Left lobe of liver (tissue), 2 donors: ENCODE measurements at regions not wholly inside any gene's neighbourhood (a gene's known extent, or its start where the extent isn't known, plus 50 kb on each side); places are given as distances from the start of the nearest gene placed in this dataset.

Experiments used
- ATAC-seq: fragments of 200-7000 bp; cut with Tn5 transposase; one replicate; pipeline ENCODE4 v1.9.1; 2020; ENCODE audit warnings: mild to moderate bottlenecking, moderate library complexity
- DNase-seq: peaks from one replicate; pipeline ENCODE4 v3.0.0-alpha.2; 2020; ENCODE audit warnings: low spot score
- donor health status: DM: no; HTN: no; CAD: no; lungs with moderate emphysema.
- donor health status: DM: no; HTN: yes; CAD: no.

GRCh38 chr9:14478175-14479162 is 164.5 kb upstream of the NFIB start:
- ATAC-seq = no peak

GRCh38 chr9:14471041-14471440 is 157.1 kb upstream of the NFIB start:
- DNase-seq (no peak), ATAC-seq (no peak)

More at GRCh38 chr9:14478175-14479162, 164.5 kb upstream of the NFIB start:
- DNase-seq = no peak

- ATAC-seq (no peak), DNase-seq (no peak)
These were observed 153.9 kb upstream of the NFIB start for GRCh38 chr9:14467675-14468374.

- no peak for ATAC-seq
These were observed 152.9 kb upstream of the NFIB start for GRCh38 chr9:14466828-14467227.

GRCh38 chr9:14466429-14466818 is 152.5 kb upstream of the NFIB start:
- DNase-seq = no peak
- ATAC-seq = no peak

More at GRCh38 chr9:14466828-14467227, 152.9 kb upstream of the NFIB start:
- no peak for DNase-seq

GRCh38 chr9:14462950-14463349 is 149.0 kb upstream of the NFIB start:
- ATAC-seq (no peak), DNase-seq (no peak)

GRCh38 chr9:14455243-14455642 is 141.3 kb upstream of the NFIB start:
- no peak for ATAC-seq
- DNase-seq = no peak

- ATAC-seq (no peak), DNase-seq (no peak)
These were observed 139.3 kb upstream of the NFIB start for GRCh38 chr9:14453286-14453685.

GRCh38 chr9:14452539-14452938 is 138.6 kb upstream of the NFIB start:
- DNase-seq (no peak), ATAC-seq (no peak)

- no peak for ATAC-seq
- DNase-seq = no peak
These were observed 138.0 kb upstream of the NFIB start for GRCh38 chr9:14451949-14452348.

- ATAC-seq = no peak
- no peak for DNase-seq
These were observed 133.2 kb upstream of the NFIB start for GRCh38 chr9:14447103-14447502.

- ATAC-seq (no peak), DNase-seq (no peak)
These were observed 132.0 kb upstream of the NFIB start for GRCh38 chr9:14445946-14446345.

- ATAC-seq (no peak), DNase-seq (no peak)
These were observed 129.0 kb upstream of the NFIB start for GRCh38 chr9:14442956-14443355.

GRCh38 chr9:14441976-14442651 is 128.2 kb upstream of the NFIB start:
- no peak for DNase-seq
- ATAC-seq = no peak

GRCh38 chr9:14441115-14441514 is 127.2 kb upstream of the NFIB start:
- DNase-seq (no peak), ATAC-seq (no peak)

GRCh38 chr9:14440062-14440461 is 126.1 kb upstream of the NFIB start:
- ATAC-seq (no peak), DNase-seq (no peak)

GRCh38 chr9:14439555-14439954 is 125.6 kb upstream of the NFIB start:
- no peak for ATAC-seq
- DNase-seq = no peak

GRCh38 chr9:14438232-14439021 is 124.5 kb upstream of the NFIB start:
- no peak for ATAC-seq
- no peak for DNase-seq

GRCh38 chr9:14437354-14438231 is 123.7 kb upstream of the NFIB start:
- ATAC-seq = no peak

GRCh38 chr9:14435871-14436270 is 121.9 kb upstream of the NFIB start:
- no peak for DNase-seq
- ATAC-seq = no peak

More at GRCh38 chr9:14437354-14438231, 123.7 kb upstream of the NFIB start:
- no peak for DNase-seq
